OCI-LY7 (cell line): ENCODE measurements at regions not wholly inside any gene's neighbourhood (a gene's known extent, or its start where the extent isn't known, plus 50 kb on each side); places are given as distances from the start of the nearest gene placed in this dataset.

Experiments
- BruUV-seq: library from RNA; stranded (reverse); fragments of 400-500 nt; replicated peaks from 2 replicates; lab custom pipeline; 2021; lab: Mats Ljungman, UMichigan
- CTCF ChIA-PET: fragments of 300-600 bp; sonication (Branson Sonifier 250); formaldehyde crosslinking; loops from one replicate; lab custom pipeline; 2022; ENCODE audit warnings: antibody characterized with exemption; ENCODE audit not compliant: unreplicated experiment; lab: Charles Lee
- POLR2A ChIA-PET: fragments of 300-600 bp; sonication (Branson Sonifier 250); formaldehyde crosslinking; loops from one replicate; lab custom pipeline; 2022; ENCODE audit warnings: antibody characterized with exemption; lab: Charles Lee
- DNase-seq: peaks from one replicate; pipeline ENCODE4 v3.0.0-alpha.2; 2015; ENCODE audit warnings: low spot score
- H2AFZ ChIP-seq: fragments of 200-600 bp; sonication (generic), shearing (Covaris generic); 2 replicates; pipeline ENCODE4 v1.6.1; 2014; ENCODE audit warnings: mild to moderate bottlenecking, antibody characterized with exemption, low read length, moderate library complexity
- H3K27ac ChIP-seq: fragments of 200-600 bp; sonication (generic); 2 replicates; pipeline ENCODE4 v1.5.1; 2014; ENCODE audit warnings: mixed run types, low read depth, mild to moderate bottlenecking, moderate library complexity, low read length, inconsistent platforms; ENCODE audit not compliant: poor library complexity, severe bottlenecking
- H3K36me3 ChIP-seq: fragments of 200-600 bp; sonication (generic); 2 replicates; pipeline ENCODE4 v1.6.1; 2014; ENCODE audit warnings: mild to moderate bottlenecking, antibody characterized with exemption, low read length, moderate library complexity, mixed read lengths; ENCODE audit not compliant: insufficient read depth
- H3K4me1 ChIP-seq: fragments of 200-600 bp; sonication (generic); 2 replicates; pipeline ENCODE4 v1.5.1; 2014; ENCODE audit warnings: mild to moderate bottlenecking, low read length; ENCODE audit not compliant: insufficient read depth, poor library complexity, severe bottlenecking
- H3K4me2 ChIP-seq: fragments of 200-600 bp; sonication (generic); 2 replicates; pipeline ENCODE4 v1.6.1; 2014; ENCODE audit warnings: mild to moderate bottlenecking, low read length
- H3K4me3 ChIP-seq: fragments of 200-600 bp; sonication (generic); 2 replicates; pipeline ENCODE4 v1.5.1; 2014; ENCODE audit warnings: mild to moderate bottlenecking, low read depth, low read length; ENCODE audit not compliant: poor library complexity, severe bottlenecking
- H3K79me2 ChIP-seq: fragments of 200-600 bp; sonication (generic); 2 replicates; pipeline ENCODE4 v1.6.1; 2016; ENCODE audit warnings: low read depth, mild to moderate bottlenecking, low read length, moderate library complexity, mixed read lengths; ENCODE audit not compliant: insufficient read depth
- H3K9me2 ChIP-seq: fragments of 200-600 bp; sonication (generic); 2 replicates; pipeline ENCODE4 v1.6.1; 2016; ENCODE audit warnings: mild to moderate bottlenecking, low read length, mixed read lengths; ENCODE audit not compliant: insufficient read depth
- H3K9me3 ChIP-seq: fragments of 200-600 bp; sonication (generic); 2 replicates; pipeline ENCODE4 v1.6.1; 2014; ENCODE audit warnings: mild to moderate bottlenecking, mixed run types, low read length, mixed read lengths
- H4K20me1 ChIP-seq: fragments of 200-600 bp; sonication (generic); 2 replicates; pipeline ENCODE4 v1.6.1; 2014; ENCODE audit warnings: mild to moderate bottlenecking, antibody characterized with exemption, low read length, moderate library complexity, mixed read lengths; ENCODE audit not compliant: insufficient read depth
- CTCF ChIP-seq: fragments of 200-600 bp; sonication (generic); conservative IDR thresholded peaks from 2 replicates; pipeline ENCODE4 v1.5.1; 2014; ENCODE audit warnings: mild to moderate bottlenecking, antibody characterized with exemption, low read length, moderate library complexity, mixed read lengths
- EZH2phosphoT487 ChIP-seq: fragments of 200-600 bp; sonication (generic); IDR thresholded peaks from 2 replicates; pipeline ENCODE4 v1.6.1; 2018; ENCODE audit warnings: low read depth, borderline replicate concordance, mild to moderate bottlenecking, mixed run types, antibody characterized with exemption, low read length, moderate library complexity, mixed read lengths
- intact Hi-C: fragments of 100-400 bp; cut with micrococcal nuclease; formaldehyde crosslinking; loops from one replicate; pipeline ENCODE4 v1.10.0; 2022; ENCODE audit not compliant: unreplicated experiment

GRCh38 chr19:27753622-27754021, 1459.3 kb downstream of the UQCRFS1 start:
- DNase-seq = no peak
- no peak for TF ChIP-seq CTCF
- TF ChIP-seq EZH2phosphoT487 = no peak
- no peak overlapping the region for H3K27ac ChIP-seq
- no peak overlapping the region for H2AFZ ChIP-seq
- no peaks in the 10 kb centered on the region for H3K4me1 ChIP-seq
- no peaks in the 10 kb centered on the region for H3K79me2 ChIP-seq
- H3K9me2 ChIP-seq = no peaks in the 10 kb centered on the region
- H3K36me3 ChIP-seq = no peaks in the 10 kb centered on the region
- no peak overlapping the region for H3K4me2 ChIP-seq
- POLR2A ChIA-PET = no interaction called here
- intact Hi-C loops = no loop called here
- H4K20me1 ChIP-seq = no peaks in the 10 kb centered on the region
- H3K4me3 ChIP-seq = no peak overlapping the region
- no peaks in the 10 kb centered on the region for H3K9me3 ChIP-seq
- CTCF ChIA-PET = no interaction called here
- no TSS peak for BruUV-seq

- no TSS peak for BruUV-seq
- intact Hi-C loops = no loop called here
These were observed 1460.3 kb downstream of the UQCRFS1 start for GRCh38 chr19:27752530-27753184.

More at GRCh38 chr19:27752530-27753184, 1460.3 kb downstream of the UQCRFS1 start:
- ChIA-PET POLR2A (no interaction called here), CTCF (no interaction called here)
- Histone ChIP-seq H4K20me1 (no peaks in the 10 kb centered on the region), H3K4me2 (no peak overlapping the region), H3K36me3 (no peaks in the 10 kb centered on the region), H3K79me2 (no peaks in the 10 kb centered on the region), H2AFZ (no peak overlapping the region), H3K4me1 (no peaks in the 10 kb centered on the region), H3K27ac (no peak overlapping the region), H3K9me3 (no peaks in the 10 kb centered on the region), H3K4me3 (no peak overlapping the region), H3K9me2 (no peaks in the 10 kb centered on the region)
- TF ChIP-seq EZH2phosphoT487 = no peak
- TF ChIP-seq CTCF = no peak
- DNase-seq = no peak
